NOMO-1 treated with dmso at 0.1 percent for 144 hours (cell line): ENCODE measurements at regions not wholly inside any gene's neighbourhood (a gene's known extent, or its start where the extent isn't known, plus 50 kb on each side); places are given as distances from the start of the nearest gene placed in this dataset.

Source experiments
- DNase-seq: peaks from one replicate; lab custom pipeline; 2025; ENCODE audit not compliant: unreplicated experiment; lab: John Stamatoyannopoulos, UW

- DNase-seq = no peak
These were observed 136.5 kb upstream of the CCND2 start for GRCh38 chr12:4137015-4137414.

DNA sequence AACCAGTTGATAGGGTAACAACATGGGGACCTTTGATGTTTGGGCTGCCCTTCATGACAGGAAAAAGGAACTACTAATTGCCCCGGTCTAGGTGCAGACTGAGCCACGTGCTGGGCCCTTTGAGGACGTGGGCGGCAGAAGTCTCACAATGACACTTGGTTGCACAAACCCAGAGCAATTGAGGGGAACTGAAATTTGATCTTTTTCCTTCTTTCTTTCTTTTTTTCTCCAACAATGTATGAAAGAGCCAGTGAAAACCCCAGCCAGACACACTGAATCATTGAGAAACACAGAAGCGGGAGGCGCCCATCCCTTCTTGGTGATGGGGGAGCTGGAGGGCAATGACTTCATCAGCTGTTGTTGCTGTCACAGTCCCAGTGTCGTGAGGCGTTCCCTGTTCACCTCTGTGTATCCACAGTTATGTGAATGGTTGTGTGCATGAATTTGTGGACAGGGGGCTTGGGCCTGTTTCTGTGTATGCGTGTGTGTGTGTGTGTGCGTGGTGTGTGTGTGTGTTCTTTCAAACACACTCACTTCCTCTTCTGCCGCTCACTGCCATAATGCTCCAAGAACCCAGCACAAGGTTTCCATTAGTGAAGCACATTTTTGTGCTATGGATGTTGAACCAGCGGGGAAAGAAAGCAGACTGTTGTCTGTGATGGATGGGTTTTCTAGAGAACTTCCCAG is 137.5 kb upstream of the CCND2 start:
- peak; percentile 83 for DNase-seq

GRCh38 chr12:4134448-4135263 is 138.9 kb upstream of the CCND2 start:
- no peak for DNase-seq

GRCh38 chr12:4133636-4134447 is 139.7 kb upstream of the CCND2 start:
- peak; percentile 19 for DNase-seq

- DNase-seq = no peak
These were observed 140.5 kb upstream of the CCND2 start for GRCh38 chr12:4133029-4133428.

- DNase-seq = no peak
These were observed 152.0 kb upstream of the CCND2 start for GRCh38 chr12:4121506-4122020.

DNA sequence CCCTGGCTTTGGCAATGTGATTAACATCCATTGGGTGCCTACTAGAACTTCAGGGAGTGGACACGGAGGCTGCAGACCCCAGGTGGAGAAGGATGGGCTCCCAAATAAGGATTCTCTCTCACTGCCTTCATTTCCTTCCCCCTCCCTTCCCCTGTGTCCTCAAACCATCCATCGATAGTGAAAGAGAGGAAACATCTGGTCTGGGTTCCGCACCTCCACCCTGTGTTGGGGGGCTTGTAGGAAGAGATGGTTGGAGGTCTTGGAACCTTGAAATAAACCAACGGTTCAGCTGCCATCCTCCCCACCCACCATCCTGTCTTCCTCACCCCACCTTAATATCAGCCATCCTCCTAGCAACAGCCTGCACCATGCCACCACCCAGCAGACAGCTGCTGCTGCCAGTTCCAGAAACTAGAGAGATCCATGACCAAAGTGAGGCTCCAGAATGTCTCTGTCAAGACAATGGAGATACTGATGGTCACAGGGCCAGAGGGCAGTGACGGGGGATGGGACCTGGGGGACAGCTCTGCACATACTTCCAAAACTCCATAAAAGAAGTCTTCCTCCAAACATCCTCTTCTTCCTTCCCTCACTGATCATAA is 153.1 kb upstream of the CCND2 start:
- DNase-seq = no peak

DNA sequence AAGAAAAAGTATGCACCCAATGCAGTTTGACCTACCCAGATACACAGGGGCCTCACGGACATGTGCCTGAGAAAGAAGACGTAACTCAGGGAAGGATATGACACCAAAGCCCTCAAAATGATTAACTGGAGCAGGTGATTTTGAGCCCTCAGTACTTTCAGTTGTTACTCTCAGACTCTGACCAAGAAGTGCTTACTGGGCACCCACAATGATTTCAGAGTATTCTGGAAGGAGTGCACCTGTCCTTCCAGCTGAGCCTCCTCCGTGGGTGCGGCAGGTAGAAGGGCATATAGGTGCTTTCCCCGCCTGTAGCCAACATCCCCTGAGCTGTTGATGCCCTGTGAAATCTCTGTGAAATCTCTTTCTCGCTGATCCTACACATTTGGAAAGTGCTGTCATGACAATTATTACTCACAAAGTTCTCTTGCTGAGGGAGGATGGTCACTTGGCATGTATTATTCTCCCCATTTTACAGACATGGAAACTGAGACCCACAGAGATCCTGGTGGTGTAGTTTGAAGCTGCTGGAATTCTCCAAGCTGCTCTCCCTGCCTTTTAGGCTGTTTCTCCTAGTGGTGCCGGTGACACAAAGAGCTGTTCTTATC is 154.3 kb upstream of the CCND2 start:
- DNase-seq = no peak

DNA sequence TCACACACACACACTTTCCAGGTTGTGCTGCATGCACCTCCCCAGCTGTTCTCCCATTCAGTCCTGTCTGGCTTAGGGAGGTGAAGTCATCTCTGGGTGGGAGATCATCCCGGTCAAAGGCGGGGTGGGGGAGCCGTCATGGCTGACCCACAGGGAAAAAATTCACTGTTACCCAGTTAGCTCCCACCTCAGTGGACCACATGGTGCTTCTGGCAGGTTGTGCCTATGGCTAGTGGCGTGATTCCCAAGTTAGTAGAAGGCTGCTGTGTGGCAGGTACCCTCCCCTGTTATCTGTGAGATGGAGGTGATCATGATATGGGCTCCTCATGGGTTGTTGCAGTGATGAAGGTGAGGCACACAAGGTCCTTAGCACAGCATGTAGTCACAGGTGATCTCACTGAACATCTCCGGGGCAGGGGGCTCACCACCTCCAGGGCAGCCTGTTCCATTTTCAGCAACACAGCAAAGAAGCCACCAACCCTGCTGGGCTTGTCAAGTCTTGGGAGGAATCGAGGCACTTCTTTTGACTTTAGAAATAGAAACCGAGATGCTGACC is 154.9 kb upstream of the CCND2 start:
- DNase-seq = no peak

DNA sequence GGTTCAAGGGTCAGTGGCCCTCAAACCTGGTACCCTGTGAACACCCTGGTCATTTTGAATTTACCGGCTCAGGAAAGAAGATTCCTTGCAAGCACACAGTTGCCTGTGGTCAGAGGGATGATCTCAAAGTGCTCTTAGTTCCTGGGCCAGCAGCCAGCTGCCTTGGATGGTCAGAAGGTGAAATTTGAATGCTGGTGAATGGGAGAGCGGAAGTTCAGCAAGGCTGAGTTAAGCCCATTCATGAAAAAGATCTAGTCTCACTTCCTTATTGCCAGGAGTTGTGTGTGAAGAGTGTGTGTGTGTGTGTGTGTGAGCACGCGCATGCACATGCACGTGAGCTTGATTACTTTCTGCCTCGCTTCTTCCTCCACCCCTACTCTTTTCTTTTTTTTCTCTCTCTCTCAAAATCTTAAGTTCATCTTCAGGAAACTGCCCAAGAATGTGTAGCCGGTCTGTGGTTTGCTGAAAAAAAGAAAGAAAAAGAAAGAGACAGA is 155.5 kb upstream of the CCND2 start:
- peak; percentile 96 for DNase-seq

DNA sequence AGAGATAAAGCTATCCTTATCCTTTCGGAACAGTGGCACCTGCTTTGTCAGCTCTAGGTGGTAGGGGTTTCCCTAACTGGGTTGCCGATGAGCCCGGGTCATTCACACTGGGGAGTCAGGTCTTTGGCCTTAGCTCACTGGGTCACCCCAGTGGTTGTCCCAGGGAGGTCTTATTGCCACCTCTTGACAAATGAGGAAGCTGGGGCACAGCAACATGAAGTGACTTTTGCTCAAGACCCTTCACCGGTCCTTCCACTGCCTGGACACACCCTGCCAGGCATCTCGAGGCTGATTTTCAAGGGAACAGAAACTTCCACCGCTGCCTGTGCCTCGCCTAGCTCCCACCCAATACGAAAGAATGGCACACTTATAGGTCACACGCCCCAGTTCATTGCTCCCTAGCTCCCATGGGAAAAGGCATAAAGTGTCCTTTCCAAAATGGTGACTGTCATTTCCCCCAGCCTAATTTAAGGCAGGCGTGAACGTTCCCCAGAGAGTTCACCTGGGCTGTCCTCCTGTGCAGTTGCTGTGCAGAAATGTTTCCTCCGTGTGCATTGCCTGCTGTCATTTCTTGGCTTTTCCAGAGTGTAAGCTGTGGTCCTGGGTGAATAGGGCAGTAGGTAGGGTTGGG is 156.1 kb upstream of the CCND2 start:
- peak; percentile 12 for DNase-seq

DNA sequence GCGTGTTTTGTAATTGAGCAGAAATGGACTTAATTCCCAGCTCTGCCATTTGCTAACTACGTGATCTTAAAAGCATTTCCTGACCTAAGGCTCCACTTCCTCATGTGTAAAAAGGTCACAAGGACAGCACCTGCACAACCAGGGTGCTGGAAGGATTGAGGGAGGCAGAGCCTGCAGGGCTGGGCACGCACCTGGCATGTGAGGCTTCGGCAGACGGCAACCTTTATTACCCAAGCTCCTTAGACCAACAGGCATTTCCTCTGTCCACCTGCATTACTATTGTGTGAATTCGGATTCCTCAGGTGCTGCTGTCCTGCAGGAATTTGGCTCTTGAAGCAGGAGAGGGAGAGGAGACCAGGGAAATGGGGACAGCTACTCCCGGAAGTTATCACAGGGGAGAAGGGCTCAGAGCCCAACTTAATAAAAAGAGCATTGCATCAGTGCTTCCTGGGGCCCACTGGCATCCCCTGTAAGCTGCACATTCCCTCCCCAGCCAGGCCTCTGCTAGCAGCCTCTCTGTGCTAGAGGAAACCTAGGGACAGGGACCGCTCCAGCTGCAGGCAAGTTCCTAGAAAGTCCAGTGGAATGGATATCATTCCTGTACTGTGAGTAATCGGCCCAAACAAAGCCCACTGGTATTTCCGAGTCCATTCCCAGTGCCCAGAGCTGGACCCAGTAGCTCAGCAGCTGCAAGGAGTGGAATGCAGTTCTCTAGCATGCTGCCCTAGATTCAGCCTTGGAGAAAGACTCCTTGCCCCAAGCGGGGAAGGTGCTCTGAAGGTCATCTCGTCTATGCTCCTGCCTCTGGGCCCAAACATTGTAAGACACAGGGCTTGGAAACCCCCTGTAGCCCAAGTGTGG is 157.1 kb upstream of the CCND2 start:
- DNase-seq = no peak

GRCh38 chr12:4115570-4115969 is 158.0 kb upstream of the CCND2 start:
- no peak for DNase-seq

DNA sequence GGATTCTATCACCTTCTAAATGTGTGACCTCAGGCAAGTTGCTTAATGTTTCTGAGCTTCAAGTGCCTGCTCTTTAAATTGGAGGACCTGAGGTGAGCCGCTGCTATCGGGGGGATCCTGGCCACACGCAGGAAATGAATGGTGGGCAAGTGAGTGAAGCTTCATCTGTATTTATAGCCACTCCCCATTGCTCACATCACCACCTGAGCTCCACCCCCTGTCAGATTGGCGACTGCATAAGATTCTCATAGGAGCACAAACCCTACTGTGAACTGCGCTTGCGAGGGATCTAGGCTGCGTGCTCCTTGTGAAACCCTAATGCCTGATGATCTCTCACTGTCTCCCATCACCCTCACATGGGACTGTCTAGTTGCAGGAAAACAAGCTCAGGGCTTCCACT is 158.6 kb upstream of the CCND2 start:
- no peak for DNase-seq

DNA sequence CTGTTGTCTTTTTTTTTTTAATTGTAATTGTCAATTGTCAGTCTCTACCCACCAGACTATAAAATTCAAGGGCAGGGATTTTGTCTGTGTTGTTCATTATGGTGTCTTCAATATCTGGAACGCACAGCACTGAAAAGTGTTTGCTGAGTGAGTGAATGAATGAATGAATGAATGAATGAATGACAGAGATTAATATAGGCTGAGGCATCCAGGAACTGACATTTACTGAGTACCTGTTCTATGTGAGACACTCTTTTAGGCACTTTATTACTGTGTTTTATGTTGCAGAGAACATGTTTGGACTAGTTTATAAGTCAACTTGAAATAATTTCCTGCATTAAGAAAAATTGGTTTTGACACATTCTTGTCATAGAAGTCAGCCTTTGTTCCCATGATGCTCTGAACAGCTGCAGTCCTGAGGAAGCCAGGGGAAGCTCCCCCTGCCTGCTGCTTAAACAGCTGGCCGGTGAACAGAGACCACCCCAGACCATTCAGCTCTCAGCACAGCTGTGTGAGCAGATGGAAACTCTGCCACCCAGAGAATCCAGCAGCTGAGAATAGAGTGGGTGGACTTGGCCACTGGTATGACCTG is 160.7 kb upstream of the CCND2 start:
- DNase-seq = no peak

DNA sequence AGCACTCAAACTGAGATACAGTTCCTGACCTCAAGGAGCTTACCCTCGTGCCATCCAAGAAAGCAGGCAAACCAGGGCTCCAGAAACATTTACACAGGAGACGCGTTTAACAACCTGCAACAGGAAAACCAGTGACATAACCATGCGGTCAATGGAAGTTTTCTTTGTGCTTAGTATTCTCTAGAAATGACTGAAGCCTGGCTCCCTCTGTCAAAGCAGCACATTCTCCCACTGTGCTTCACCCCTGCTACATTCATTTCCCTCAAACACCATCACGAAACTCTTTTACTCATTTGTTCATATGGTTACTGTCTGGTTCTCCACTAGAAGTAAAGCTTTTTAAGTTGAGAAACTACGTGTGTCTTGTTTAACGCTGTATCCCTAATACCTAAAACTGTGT is 161.3 kb upstream of the CCND2 start:
- no peak for DNase-seq

- no peak for DNase-seq
These were observed 162.6 kb upstream of the CCND2 start for GRCh38 chr12:4111010-4111409.

DNA sequence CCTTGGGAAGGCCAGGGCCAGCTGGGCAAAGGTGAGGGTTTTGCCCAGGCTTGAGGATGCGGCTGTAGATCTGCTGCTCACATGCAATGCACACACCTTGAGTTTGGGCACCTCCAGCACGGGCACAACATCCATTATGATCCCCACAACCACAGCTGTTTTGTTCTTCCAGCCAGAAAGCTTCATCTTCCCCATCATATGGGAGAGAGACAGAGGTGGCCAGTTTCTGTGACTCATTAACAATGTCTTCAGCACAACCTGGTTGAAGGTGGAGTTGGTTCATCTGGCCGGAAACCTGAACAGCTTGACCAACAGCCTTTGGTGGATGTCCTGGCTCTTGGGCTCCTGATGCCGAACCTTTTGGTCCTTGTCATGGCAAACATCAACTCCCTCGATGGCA is 163.7 kb upstream of the CCND2 start:
- no peak for DNase-seq
